IMR-90 (cell line): ENCODE measurements at regions not wholly inside any gene's neighbourhood (a gene's known extent, or its start where the extent isn't known, plus 50 kb on each side); places are given as distances from the start of the nearest gene placed in this dataset.

ENCODE experiments used
- ATAC-seq: fragments of 200-7000 bp; cut with Tn5 transposase; 2 replicates; pipeline ENCODE4 v1.9.1; 2020; ENCODE audit warnings: low read depth, mild to moderate bottlenecking, moderate library complexity
- BruUV-seq: library from RNA; stranded (reverse); fragments of 400-500 nt; replicated peaks from 2 replicates; lab custom pipeline; 2021; lab: Mats Ljungman, UMichigan
- CTCF ChIA-PET: fragments of 300-600 bp; formaldehyde crosslinking; extraction: SDS; loops from one replicate; lab custom pipeline; 2021; ENCODE audit warnings: antibody characterized with exemption; lab: Yijun Ruan, JAX
- POLR2A ChIA-PET: fragments of 300-600 bp; sonication (Branson Sonifier 250); formaldehyde crosslinking; loops from one replicate; lab custom pipeline; 2022; ENCODE audit warnings: antibody characterized with exemption; ENCODE audit not compliant: unreplicated experiment; lab: Charles Lee
- DNase-seq: peaks from one replicate; pipeline ENCODE4 v3.0.0; 2013
- H2AFZ ChIP-seq: replicated peaks from 2 replicates; pipeline ENCODE3; 2013; ENCODE audit warnings: low read length, mild to moderate bottlenecking; ENCODE audit not compliant: poor library complexity
- H2AK5ac ChIP-seq: 2 replicates; pipeline ENCODE4 v1.6.1; 2013; ENCODE audit warnings: low read depth, low read length, inconsistent platforms
- H2AK9ac ChIP-seq: replicated peaks from 2 replicates; pipeline ENCODE3; 2013; ENCODE audit warnings: mild to moderate bottlenecking, low read depth, low read length, moderate library complexity; ENCODE audit not compliant: poor library complexity
- H2BK120ac ChIP-seq: 2 replicates; pipeline ENCODE4 v1.6.1; 2013; ENCODE audit warnings: low read depth, low read length, inconsistent platforms
- H2BK15ac ChIP-seq: 3 replicates; pipeline ENCODE4 v1.6.1; 2013; ENCODE audit warnings: low read depth, low read length, inconsistent platforms
- H2BK20ac ChIP-seq: 2 replicates; pipeline ENCODE4 v1.6.1; 2013; ENCODE audit warnings: low read depth, mild to moderate bottlenecking, inconsistent platforms, low read length, moderate library complexity
- H2BK5ac ChIP-seq: 2 replicates; pipeline ENCODE4 v1.6.1; 2013; ENCODE audit warnings: mild to moderate bottlenecking, low read depth, low read length, inconsistent platforms; ENCODE audit not compliant: poor library complexity, severe bottlenecking
- H3K14ac ChIP-seq: replicated peaks from 2 replicates; pipeline ENCODE4 v1.6.1; 2013; ENCODE audit warnings: low read depth, low read length, inconsistent platforms
- H3K18ac ChIP-seq: 2 replicates; pipeline ENCODE4 v1.6.1; 2013; ENCODE audit warnings: low read depth, low read length, control low read depth
- H3K23ac ChIP-seq: 2 replicates; pipeline ENCODE4 v1.6.1; 2013; ENCODE audit warnings: low read depth, low read length, inconsistent platforms
- H3K27ac ChIP-seq: 2 replicates; pipeline ENCODE4 v1.5.1; 2013; ENCODE audit warnings: mild to moderate bottlenecking, control low read depth, low read length; ENCODE audit not compliant: insufficient read depth
- H3K27me3 ChIP-seq: 2 replicates; pipeline ENCODE4 v1.6.1; 2013; ENCODE audit warnings: low read length; ENCODE audit not compliant: control insufficient read depth, insufficient read depth
- H3K36me3 ChIP-seq: 2 replicates; pipeline ENCODE4 v1.6.1; 2013; ENCODE audit warnings: low read length, mixed read lengths; ENCODE audit not compliant: control insufficient read depth, insufficient read depth
- H3K4ac ChIP-seq: 2 replicates; pipeline ENCODE4 v1.6.1; 2013; ENCODE audit warnings: low read depth, low read length, inconsistent platforms
- H3K4me1 ChIP-seq: 2 replicates; pipeline ENCODE4 v1.6.1; 2013; ENCODE audit warnings: low read length, mixed read lengths; ENCODE audit not compliant: control insufficient read depth, insufficient read depth
- H3K4me2 ChIP-seq: 2 replicates; pipeline ENCODE4 v1.6.1; 2013; ENCODE audit warnings: low read depth, mild to moderate bottlenecking, control low read depth, low read length, moderate library complexity
- H3K4me3 ChIP-seq: 2 replicates; pipeline ENCODE4 v1.5.1; 2013; ENCODE audit warnings: low read depth, mild to moderate bottlenecking, control low read depth, low read length, moderate library complexity; ENCODE audit not compliant: insufficient read depth
- H3K56ac ChIP-seq: 2 replicates; pipeline ENCODE4 v1.6.1; 2013; ENCODE audit warnings: low read length, inconsistent platforms; ENCODE audit not compliant: insufficient read depth; ENCODE audit errors: extremely low read depth
- H3K79me1 ChIP-seq, 2 experiments: 2 replicates each; pipeline ENCODE4 v1.6.1; 2013; ENCODE audit warnings: low read length in 2 of 2, inconsistent platforms in 1 of 2, low read depth in 1 of 2
- H3K9ac ChIP-seq: 2 replicates; pipeline ENCODE4 v1.6.1; 2013; ENCODE audit warnings: low read depth, low read length, control low read depth
- H3K9me1 ChIP-seq: 2 replicates; pipeline ENCODE4 v1.6.1; 2013; ENCODE audit warnings: low read length, inconsistent platforms; ENCODE audit not compliant: insufficient read depth
- H3K9me3 ChIP-seq: 2 replicates; pipeline ENCODE4 v1.6.1; 2013; ENCODE audit warnings: low read length; ENCODE audit not compliant: control insufficient read depth, insufficient read depth
- H4K20me1 ChIP-seq: 2 replicates; pipeline ENCODE4 v1.6.1; 2013; ENCODE audit warnings: low read length, inconsistent platforms; ENCODE audit not compliant: insufficient read depth
- H4K5ac ChIP-seq: 2 replicates; pipeline ENCODE4 v1.6.1; 2013; ENCODE audit warnings: mild to moderate bottlenecking, low read depth, low read length, control low read depth
- H4K8ac ChIP-seq, 2 experiments: 2 replicates each; pipeline ENCODE4 v1.6.1; 2013; ENCODE audit warnings: low read depth in 2 of 2, low read length in 2 of 2, control low read depth in 1 of 2, inconsistent platforms in 1 of 2
- H4K91ac ChIP-seq: 2 replicates; pipeline ENCODE4 v1.6.1; 2013; ENCODE audit warnings: low read depth, low read length, inconsistent platforms; ENCODE audit not compliant: insufficient read depth
- BHLHE40 ChIP-seq: fragments of 150-350 bp; IDR thresholded peaks from 2 replicates; pipeline ENCODE4 v1.6.1; 2016; ENCODE audit warnings: mild to moderate bottlenecking, low read depth, low read length
- CEBPB ChIP-seq: IDR thresholded peaks from 2 replicates; pipeline ENCODE4 v1.6.1; 2012; ENCODE audit warnings: low read depth, low read length, improper control_type of control experiment
- CHD1 ChIP-seq: IDR thresholded peaks from 2 replicates; pipeline ENCODE4 v1.6.1; 2012; ENCODE audit warnings: low read depth, low read length, improper control_type of control experiment
- CTCF ChIP-seq: conservative IDR thresholded peaks from 2 replicates; pipeline ENCODE4 v1.5.1; 2012; ENCODE audit warnings: mild to moderate bottlenecking, low read depth, low read length, improper control_type of control experiment
- ELK1 ChIP-seq: fragments of 150-350 bp; IDR thresholded peaks from 2 replicates; pipeline ENCODE4 v1.6.1; 2016; ENCODE audit warnings: low read depth, mild to moderate bottlenecking, low read length, moderate library complexity, borderline replicate concordance
- FOS ChIP-seq: fragments of 150-350 bp; IDR thresholded peaks from 2 replicates; pipeline ENCODE4 v1.6.1; 2016; ENCODE audit warnings: low read depth, low read length
- MAFK ChIP-seq: IDR thresholded peaks from 2 replicates; pipeline ENCODE4 v1.6.1; 2012; ENCODE audit warnings: low read depth, low read length, improper control_type of control experiment
- MAZ ChIP-seq: IDR thresholded peaks from 2 replicates; pipeline ENCODE4 v1.6.1; 2012; ENCODE audit warnings: low read depth, mild to moderate bottlenecking, low read length, improper control_type of control experiment, moderate library complexity, borderline replicate concordance
- MXI1 ChIP-seq: IDR thresholded peaks from 2 replicates; pipeline ENCODE4 v1.6.1; 2012; ENCODE audit warnings: low read depth, mild to moderate bottlenecking, low read length, moderate library complexity, borderline replicate concordance
- NFE2L2 ChIP-seq: fragments of 150-350 bp; IDR thresholded peaks from 2 replicates; pipeline ENCODE4 v1.6.1; 2016; ENCODE audit warnings: low read depth, mild to moderate bottlenecking, low read length
- POLR2A ChIP-seq: IDR thresholded peaks from 2 replicates; pipeline ENCODE4 v1.6.1; 2012; ENCODE audit warnings: mild to moderate bottlenecking, low read depth, low read length
- RAD21 ChIP-seq: IDR thresholded peaks from 2 replicates; pipeline ENCODE4 v1.6.1; 2012; ENCODE audit warnings: low read length, improper control_type of control experiment
- RCOR1 ChIP-seq: IDR thresholded peaks from 2 replicates; pipeline ENCODE4 v1.6.1; 2012; ENCODE audit warnings: mild to moderate bottlenecking, low read length, improper control_type of control experiment; ENCODE audit not compliant: insufficient replicate concordance
- RFX5 ChIP-seq: IDR thresholded peaks from 2 replicates; pipeline ENCODE4 v1.8.0; 2012; ENCODE audit warnings: low read depth, mild to moderate bottlenecking, low read length, moderate library complexity
- SMC3 ChIP-seq: fragments of 150-350 bp; IDR thresholded peaks from 2 replicates; pipeline ENCODE4 v1.6.1; 2016; ENCODE audit warnings: low read depth, mild to moderate bottlenecking, antibody characterized with exemption, low read length, moderate library complexity
- USF2 ChIP-seq: fragments of 150-350 bp; IDR thresholded peaks from 2 replicates; pipeline ENCODE4 v1.6.1; 2017; ENCODE audit warnings: mild to moderate bottlenecking, antibody characterized with exemption, low read length, low read depth
- WGBS, 2 experiments: methylation state at CpG; one replicate each; pipeline versions ENCODE4 v1.1.5 to v1.1.7; 2013; ENCODE audit warnings: missing lambda C conversion rate in 2 of 2; ENCODE audit not compliant: insufficient read length in 1 of 2; ENCODE audit errors: extremely low coverage in 2 of 2; 5-methylcytosine and 5-hydroxymethylcytosine counted together
- dilution Hi-C: fragments of 300-500 bp; cut with HindIII; formaldehyde crosslinking; loops from one replicate; pipeline ENCODE4 v1.14.3; 2018; ENCODE audit warnings: low sequenced_read_pairs; ENCODE audit not compliant: unreplicated experiment
- in situ Hi-C: fragments of 300-500 bp; cut with MboI; formaldehyde crosslinking; loops from 3 replicates; pipeline ENCODE4 v1.14.3; 2019; ENCODE audit warnings: low sequenced_read_pairs, inconsistent platforms, mixed read lengths
- intact Hi-C: fragments of 100-400 bp; cut with micrococcal nuclease; formaldehyde crosslinking; loops from 2 replicates; pipeline ENCODE4 v1.10.0; 2022

GRCh38 chr1:99503276-99503747 lies 142.6 kb upstream of the PALMD start:
- intact Hi-C loops: no loop called here
- H2BK20ac ChIP-seq: no peak overlapping the region
- H3K9ac ChIP-seq: no peak overlapping the region
- no peak overlapping the region for H3K18ac ChIP-seq
- H4K5ac ChIP-seq: no peak overlapping the region
- DNase-seq (peak; percentile 52), ATAC-seq (no peak)
- H2BK5ac ChIP-seq: no peak overlapping the region
- no peaks in the 10 kb centered on the region for H3K9me3 ChIP-seq
- ChIA-PET CTCF (interaction anchor here (0.6 kb wide), 1 partner anchor 203 kb away, joined by 3 read pairs; no protein-coding TSS in a partner anchor), POLR2A (no interaction called here)
- H3K79me1 ChIP-seq: no peaks in the 10 kb centered on the region
- no peak overlapping the region for H4K8ac ChIP-seq
- no CpG with 5 or more reads among the region's 4 CpGs for WGBS, 2 experiments
- H2BK120ac ChIP-seq: no peak overlapping the region
- BruUV-seq: no TSS peak
- no peak overlapping the region for H3K56ac ChIP-seq
- in situ Hi-C loops: no loop called here
- H3K4me3 ChIP-seq: no peak overlapping the region
- H3K27ac ChIP-seq: no peak overlapping the region
- no peaks in the 10 kb centered on the region for H3K9me1 ChIP-seq
- no peak overlapping the region for H3K4me2 ChIP-seq
- no peak overlapping the region for H3K4ac ChIP-seq
- dilution Hi-C loops: no loop called here
- TF ChIP-seq RFX5: no peak
- no peak for TF ChIP-seq ELK1
- no peak for TF ChIP-seq POLR2A
- TF ChIP-seq MXI1: no peak
- TF ChIP-seq CTCF: no peak
- no peak for TF ChIP-seq RAD21
- TF ChIP-seq BHLHE40: no peak
- no peak for TF ChIP-seq NFE2L2
- TF ChIP-seq RCOR1: no peak
- no peak for TF ChIP-seq CEBPB
- no peak for TF ChIP-seq CHD1
- TF ChIP-seq MAZ: no peak
- TF ChIP-seq USF2: no peak; the same call in 1 of the 2 replicates
- no peak for TF ChIP-seq SMC3
- TF ChIP-seq MAFK: no peak
- no peak for TF ChIP-seq FOS
- H2AK9ac ChIP-seq: no peak overlapping the region
- H3K14ac ChIP-seq: 0 out of 2 replicates have a peak overlapping the region, but pooled peaks have one; percentile 32
- no peak overlapping the region for H2AK5ac ChIP-seq
- H3K36me3 ChIP-seq: no peaks in the 10 kb centered on the region
- no peaks in the 10 kb centered on the region for H4K20me1 ChIP-seq
- no peak overlapping the region for H2AFZ ChIP-seq
- no peaks in the 10 kb centered on the region for H3K4me1 ChIP-seq
- H3K23ac ChIP-seq: no peak overlapping the region
- H4K91ac ChIP-seq: no peak overlapping the region
- H2BK15ac ChIP-seq: no peak overlapping the region
- no peaks in the 10 kb centered on the region for H3K27me3 ChIP-seq
